Uterus (tissue), 3 donors: ENCODE measurements at regions not wholly inside any gene's neighbourhood (a gene's known extent, or its start where the extent isn't known, plus 50 kb on each side); places are given as distances from the start of the nearest gene placed in this dataset.
"Not testable (repeated sequence)": the region's sequence is repeated elsewhere in the genome, so short reads cannot be mapped to it uniquely, and the experiment has no call there.

ENCODE experiments used
- DNase-seq, 2 donors: peaks; one replicate each; pipeline ENCODE4 v3.0.0-alpha.2; 2019 to 2020
- H3K27ac ChIP-seq, 2 donors: fragments of 200-600 bp; sonication (generic); 1 replicate in 1 of 2; 2 replicates in 1 of 2; pipeline ENCODE4 v1.5.1; 2016 to 2018
- H3K27me3 ChIP-seq, 2 donors: fragments of 200-600 bp; sonication (generic); one replicate each; pipeline ENCODE4 v1.5.1; 2018 to 2019; ENCODE audit warnings: control low read depth in 1 of 2
- H3K36me3 ChIP-seq, 2 donors: fragments of 200-600 bp; sonication (generic); one replicate each; pipeline ENCODE4 v1.5.1; 2019; ENCODE audit warnings: control low read depth in 1 of 2
- H3K4me1 ChIP-seq, 2 donors: fragments of 200-600 bp; sonication (generic); one replicate each; pipeline ENCODE4 v1.5.1; 2018 to 2019; ENCODE audit warnings: control low read depth in 1 of 2
- H3K4me3 ChIP-seq, 2 donors: fragments of 200-600 bp; sonication (generic); 1 replicate in 1 of 2; 2 replicates in 1 of 2; pipeline ENCODE4 v1.5.1; 2018 to 2019; ENCODE audit warnings: mild to moderate bottlenecking in 1 of 2
- H3K9me3 ChIP-seq, 2 donors: fragments of 200-600 bp; sonication (generic); one replicate each; pipeline ENCODE4 v1.5.1; 2019; ENCODE audit warnings: control low read depth in 1 of 2
- POLR2A ChIP-seq, 2 donors: fragments of 450-650 bp; IDR thresholded peaks; one replicate each; pipeline ENCODE4 v1.6.1; 2016; ENCODE audit warnings: antibody characterized with exemption in 2 of 2, mild to moderate bottlenecking in 1 of 2, moderate library complexity in 1 of 2
- intact Hi-C: fragments of 100-400 bp; cut with DNase I; formaldehyde crosslinking; loops from one replicate; pipeline ENCODE4 v1.15.1; 2023; ENCODE audit warnings: low total_unique reads
- TF ChIP-seq, protein P1 (sequence below), 4 experiments: fragments of 200-600 bp in 2 of 4; fragments of 450-650 bp in 2 of 4; sonication (generic) in 2 of 4; IDR thresholded peaks; one replicate each; pipeline ENCODE4 v1.5.1; 2016 to 2019; ENCODE audit warnings: antibody characterized with exemption in 4 of 4, mild to moderate bottlenecking in 2 of 4, moderate library complexity in 1 of 4
- donor health status: DM: yes; HTN: yes; CAD: no.

DNA sequence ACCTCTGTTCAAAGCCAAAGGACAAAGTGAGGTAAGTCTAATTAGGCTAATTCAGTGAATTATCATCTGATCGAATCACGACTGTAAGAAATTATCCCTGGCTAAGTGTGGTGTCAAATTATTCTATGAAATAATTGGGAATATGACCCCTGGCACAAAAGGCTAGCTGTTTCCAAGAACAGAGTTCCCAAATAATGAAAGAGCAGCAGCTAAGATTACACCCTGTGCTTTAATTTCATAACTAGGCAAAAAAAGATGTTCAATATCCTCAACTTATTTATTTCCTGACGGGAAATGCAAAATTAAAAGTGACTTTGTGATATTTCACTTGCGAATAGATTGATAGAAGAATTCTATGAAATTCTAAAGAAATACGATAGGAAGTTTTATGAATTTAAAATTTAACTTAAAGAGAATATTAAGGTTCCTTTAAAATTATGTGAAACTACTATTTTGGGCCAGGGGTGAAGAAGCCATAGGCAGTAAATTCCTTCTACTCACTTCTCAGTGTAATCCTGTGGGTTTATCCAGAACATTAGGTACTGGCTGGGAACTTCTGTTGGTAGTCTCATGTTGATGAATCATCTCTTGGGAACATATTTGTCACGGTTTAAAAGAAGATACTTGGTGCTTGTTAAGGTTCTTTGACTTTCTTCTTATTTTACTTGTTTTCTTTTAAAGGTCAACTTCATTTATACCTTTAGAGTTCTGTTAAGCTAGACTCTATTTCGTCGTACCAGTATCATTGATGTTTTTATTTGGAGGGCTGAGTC, 148.5 kb downstream of the POLR1F start:
- no peaks in the 10 kb centered on the region for H3K9me3 ChIP-seq
- TF ChIP-seq, protein P1, sequence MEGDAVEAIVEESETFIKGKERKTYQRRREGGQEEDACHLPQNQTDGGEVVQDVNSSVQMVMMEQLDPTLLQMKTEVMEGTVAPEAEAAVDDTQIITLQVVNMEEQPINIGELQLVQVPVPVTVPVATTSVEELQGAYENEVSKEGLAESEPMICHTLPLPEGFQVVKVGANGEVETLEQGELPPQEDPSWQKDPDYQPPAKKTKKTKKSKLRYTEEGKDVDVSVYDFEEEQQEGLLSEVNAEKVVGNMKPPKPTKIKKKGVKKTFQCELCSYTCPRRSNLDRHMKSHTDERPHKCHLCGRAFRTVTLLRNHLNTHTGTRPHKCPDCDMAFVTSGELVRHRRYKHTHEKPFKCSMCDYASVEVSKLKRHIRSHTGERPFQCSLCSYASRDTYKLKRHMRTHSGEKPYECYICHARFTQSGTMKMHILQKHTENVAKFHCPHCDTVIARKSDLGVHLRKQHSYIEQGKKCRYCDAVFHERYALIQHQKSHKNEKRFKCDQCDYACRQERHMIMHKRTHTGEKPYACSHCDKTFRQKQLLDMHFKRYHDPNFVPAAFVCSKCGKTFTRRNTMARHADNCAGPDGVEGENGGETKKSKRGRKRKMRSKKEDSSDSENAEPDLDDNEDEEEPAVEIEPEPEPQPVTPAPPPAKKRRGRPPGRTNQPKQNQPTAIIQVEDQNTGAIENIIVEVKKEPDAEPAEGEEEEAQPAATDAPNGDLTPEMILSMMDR (IDR thresholded peaks at IDR 0.05), result no peak
- TF ChIP-seq POLR2A (IDR thresholded peaks at IDR 0.05), result no peak
- H3K36me3 ChIP-seq, result no peaks in the 10 kb centered on the region
- intact Hi-C loops, result no loop called here
- H3K27me3 ChIP-seq, result no peaks in the 10 kb centered on the region
- peak overlapping the region; percentile 60 to 64 for H3K27ac ChIP-seq
- no peak for DNase-seq
- no peaks in the 10 kb centered on the region for H3K4me1 ChIP-seq
- H3K4me3 ChIP-seq, result no peak overlapping the region

- DNase-seq, result no peak
- H3K4me3 ChIP-seq, result no peak overlapping the region
- intact Hi-C loops, result no loop called here
- no peak for TF ChIP-seq POLR2A (IDR thresholded peaks at IDR 0.05)
- TF ChIP-seq, protein P1 (IDR thresholded peaks at IDR 0.05), result no peak
- H3K36me3 ChIP-seq, result no peaks in the 10 kb centered on the region
- H3K4me1 ChIP-seq, result no peaks in the 10 kb centered on the region
- H3K9me3 ChIP-seq, result no peaks in the 10 kb centered on the region
- no peaks in the 10 kb centered on the region for H3K27me3 ChIP-seq
- no peak overlapping the region for H3K27ac ChIP-seq
These were observed 150.3 kb downstream of the POLR1F start for GRCh38 chr7:19558527-19558926.

DNA sequence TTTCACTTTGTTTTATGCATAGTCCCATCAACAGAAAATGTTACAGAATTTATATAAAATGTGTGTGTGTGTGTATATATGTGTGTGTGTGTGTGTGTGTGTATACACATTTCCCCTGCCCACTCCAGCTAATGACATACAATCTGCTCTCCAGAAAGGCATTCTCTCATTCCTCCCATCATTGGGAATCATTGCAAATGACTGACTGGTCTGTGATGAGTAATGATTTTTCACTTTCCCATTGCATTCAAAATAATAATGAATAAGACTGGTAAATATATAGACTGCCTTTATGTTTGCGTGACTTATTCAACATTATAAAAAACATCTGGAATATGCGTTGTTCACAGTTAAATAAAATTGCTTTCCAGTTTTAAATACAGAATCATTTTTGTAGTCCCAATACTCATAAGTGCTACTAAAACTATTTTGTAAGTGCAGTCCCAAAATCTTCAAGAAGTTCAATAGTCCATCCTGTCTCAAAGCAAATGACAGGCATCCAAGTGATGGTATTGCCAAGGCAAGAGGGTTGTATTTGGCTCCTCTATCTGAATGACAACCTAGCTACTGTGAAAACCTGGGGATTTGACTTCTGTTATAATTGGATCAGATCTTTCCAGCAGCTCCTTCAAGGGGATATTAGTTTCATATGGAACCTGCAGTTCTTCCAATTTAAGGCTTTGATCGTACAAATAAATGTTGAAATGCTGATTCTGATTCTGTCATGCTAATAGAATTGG, 150.9 kb downstream of the POLR1F start:
- H3K36me3 ChIP-seq, result no peaks in the 10 kb centered on the region
- no peak for DNase-seq
- no peaks in the 10 kb centered on the region for H3K4me1 ChIP-seq
- TF ChIP-seq, protein P1 (IDR thresholded peaks at IDR 0.05), result no peak
- no peak for TF ChIP-seq POLR2A (IDR thresholded peaks at IDR 0.05)
- intact Hi-C loops, result no loop called here
- H3K4me3 ChIP-seq, result no peak overlapping the region
- H3K27me3 ChIP-seq, result no peaks in the 10 kb centered on the region
- no peak overlapping the region for H3K27ac ChIP-seq
- no peaks in the 10 kb centered on the region for H3K9me3 ChIP-seq

- TF ChIP-seq, protein P1 (IDR thresholded peaks at IDR 0.05), result no peak
- no peak for TF ChIP-seq POLR2A (IDR thresholded peaks at IDR 0.05)
These were observed 154.3 kb downstream of the POLR1F start for GRCh38 chr7:19554581-19554980.

DNA sequence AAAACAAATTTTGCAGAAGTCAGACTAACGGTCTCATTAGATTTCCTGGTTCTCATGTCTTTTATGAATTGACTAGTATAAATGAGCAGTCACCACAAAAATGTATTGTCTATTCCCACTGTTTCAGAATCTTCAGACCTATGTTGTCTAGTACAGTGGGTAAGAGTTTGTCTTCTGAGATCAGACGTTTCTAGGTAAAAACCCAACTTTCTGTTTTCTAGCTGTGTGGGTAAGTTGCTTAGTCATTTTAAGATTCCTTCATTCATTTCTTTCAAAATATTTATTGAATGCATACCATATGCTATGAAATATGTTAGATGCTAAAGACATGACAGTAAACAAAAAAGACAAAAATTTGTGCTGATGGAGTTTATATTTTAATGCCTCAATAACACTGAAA, 156.3 kb downstream of the POLR1F start:
- Histone ChIP-seq H3K36me3 (no peaks in the 10 kb centered on the region), H3K27ac (no peak overlapping the region), H3K4me3 (no peak overlapping the region), H3K27me3 (no peaks in the 10 kb centered on the region), H3K9me3 (no peaks in the 10 kb centered on the region), H3K4me1 (no peaks in the 10 kb centered on the region)
- TF ChIP-seq, protein P1 (IDR thresholded peaks at IDR 0.05), result no peak
- no peak for TF ChIP-seq POLR2A (IDR thresholded peaks at IDR 0.05)
- intact Hi-C loops, result no loop called here
- DNase-seq, result no peak

More at GRCh38 chr7:19554581-19554980, 154.3 kb downstream of the POLR1F start:
- H3K36me3 ChIP-seq, result no peaks in the 10 kb centered on the region
- peak in 1 of 2 donors; percentile 26 for DNase-seq
- H3K27ac ChIP-seq, result peak overlapping the region; percentile 39 to 68
- no peaks in the 10 kb centered on the region for H3K27me3 ChIP-seq
- intact Hi-C loops, result no loop called here
- H3K4me1 ChIP-seq, result no peaks in the 10 kb centered on the region
- H3K4me3 ChIP-seq, result no peak overlapping the region
- no peaks in the 10 kb centered on the region for H3K9me3 ChIP-seq

DNA sequence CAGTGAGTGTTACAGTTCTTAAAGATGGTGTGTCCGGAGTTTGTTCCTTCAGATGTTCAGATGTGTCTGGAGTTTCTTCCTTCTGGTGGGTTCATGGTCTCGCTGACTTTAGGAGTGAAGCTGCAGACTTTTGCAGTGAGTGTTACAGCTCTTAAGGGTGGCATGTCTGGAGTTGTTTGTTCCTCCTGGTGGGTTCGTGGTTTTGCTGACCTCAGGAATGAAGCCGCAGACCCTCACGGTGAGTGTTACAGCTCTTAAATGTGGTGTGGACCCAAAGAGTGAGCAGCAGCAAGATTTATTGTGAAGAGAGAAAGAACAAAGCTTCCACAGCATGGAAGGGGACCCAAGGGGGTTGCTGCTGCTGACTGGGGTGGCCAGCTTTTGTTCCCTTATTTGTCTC, 159.6 kb downstream of the POLR1F start:
- H3K27ac ChIP-seq, H3K9me3 ChIP-seq, DNase-seq, H3K4me3 ChIP-seq, H3K27me3 ChIP-seq, intact Hi-C loops, H3K4me1 ChIP-seq, H3K36me3 ChIP-seq: not testable (repeated sequence)
